ENCODE measurements at regions not wholly inside any gene's neighbourhood (a gene's known extent, or its start where the extent isn't known, plus 50 kb on each side); places are given as distances from the start of the nearest gene placed in this dataset.

- DNase-seq (ENCODE audit: low read depth): peak; percentile 29
- no peak overlapping the region for H3K4me3 ChIP-seq (ENCODE audit: low read depth, low read length)
- TF ChIP-seq CTCF (IDR thresholded peaks at IDR 0.05; ENCODE audit: insufficient read depth, low read length): no peak
Observed at GRCh38 chr11:23725752-23726151, 771.1 kb upstream of the LUZP2 start.

GRCh38 chr11:23727387-23727786, 769.5 kb upstream of the LUZP2 start:
- DNase-seq (ENCODE audit: low read depth): no peak
- H3K4me3 ChIP-seq (ENCODE audit: low read depth, low read length): no peak overlapping the region
- TF ChIP-seq CTCF (IDR thresholded peaks at IDR 0.05; ENCODE audit: insufficient read depth, low read length): no peak

- no peak overlapping the region for H3K4me3 ChIP-seq (ENCODE audit: low read depth, low read length)
- peak; percentile 10 for DNase-seq (ENCODE audit: low read depth)
- no peak for TF ChIP-seq CTCF (IDR thresholded peaks at IDR 0.05; ENCODE audit: insufficient read depth, low read length)
Observed at GRCh38 chr11:23727794-23728193, 769.1 kb upstream of the LUZP2 start.

GRCh38 chr11:23729088-23729487, 767.8 kb upstream of the LUZP2 start:
- H3K4me3 ChIP-seq (ENCODE audit: low read depth, low read length): no peak overlapping the region
- no peak for TF ChIP-seq CTCF (IDR thresholded peaks at IDR 0.05; ENCODE audit: insufficient read depth, low read length)
- DNase-seq (ENCODE audit: low read depth): no peak

- no peak for DNase-seq (ENCODE audit: low read depth)
- no peak for TF ChIP-seq CTCF (IDR thresholded peaks at IDR 0.05; ENCODE audit: insufficient read depth, low read length)
- H3K4me3 ChIP-seq (ENCODE audit: low read depth, low read length): no peak overlapping the region
Observed at GRCh38 chr11:23730307-23730998, 766.4 kb upstream of the LUZP2 start.

GRCh38 chr11:23732026-23732425, 764.8 kb upstream of the LUZP2 start:
- DNase-seq (ENCODE audit: low read depth): no peak
- no peak overlapping the region for H3K4me3 ChIP-seq (ENCODE audit: low read depth, low read length)
- TF ChIP-seq CTCF (IDR thresholded peaks at IDR 0.05; ENCODE audit: insufficient read depth, low read length): no peak

GRCh38 chr11:23746896-23747295, 750.0 kb upstream of the LUZP2 start:
- TF ChIP-seq CTCF (IDR thresholded peaks at IDR 0.05; ENCODE audit: insufficient read depth, low read length): no peak
- H3K4me3 ChIP-seq (ENCODE audit: low read depth, low read length): no peak overlapping the region
- DNase-seq (ENCODE audit: low read depth): no peak

Measured in fibroblast of the aortic adventitia (primary cell).